ENCODE measurements at regions not wholly inside any gene's neighbourhood (a gene's known extent, or its start where the extent isn't known, plus 50 kb on each side); places are given as distances from the start of the nearest gene placed in this dataset.

DNA sequence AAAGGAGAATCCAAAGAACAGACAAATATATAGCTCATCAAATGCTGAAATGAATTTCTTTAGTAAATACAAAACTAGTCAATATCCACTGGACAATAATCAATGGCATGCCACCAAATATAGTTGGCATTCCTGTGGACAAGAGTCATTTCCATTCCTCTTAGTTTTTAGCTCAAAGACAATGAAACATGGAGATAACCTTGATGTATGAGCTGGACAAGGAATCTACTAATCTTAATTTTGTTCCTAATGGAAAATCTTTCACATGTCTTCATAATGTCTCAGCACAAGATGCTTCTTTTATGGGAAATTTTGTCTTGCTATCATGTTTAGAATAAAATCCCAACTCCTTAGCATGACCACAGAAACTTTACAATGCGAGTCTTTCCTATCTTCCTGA lies 87.8 kb downstream of the PFDN4 start:
- H3K4me3 ChIP-seq (replicated peaks; ENCODE audit: low read depth, low read length), result no peak overlapping the region
- DNase-seq (ENCODE audit: low read depth), result no peak
- TF ChIP-seq, protein P1, sequence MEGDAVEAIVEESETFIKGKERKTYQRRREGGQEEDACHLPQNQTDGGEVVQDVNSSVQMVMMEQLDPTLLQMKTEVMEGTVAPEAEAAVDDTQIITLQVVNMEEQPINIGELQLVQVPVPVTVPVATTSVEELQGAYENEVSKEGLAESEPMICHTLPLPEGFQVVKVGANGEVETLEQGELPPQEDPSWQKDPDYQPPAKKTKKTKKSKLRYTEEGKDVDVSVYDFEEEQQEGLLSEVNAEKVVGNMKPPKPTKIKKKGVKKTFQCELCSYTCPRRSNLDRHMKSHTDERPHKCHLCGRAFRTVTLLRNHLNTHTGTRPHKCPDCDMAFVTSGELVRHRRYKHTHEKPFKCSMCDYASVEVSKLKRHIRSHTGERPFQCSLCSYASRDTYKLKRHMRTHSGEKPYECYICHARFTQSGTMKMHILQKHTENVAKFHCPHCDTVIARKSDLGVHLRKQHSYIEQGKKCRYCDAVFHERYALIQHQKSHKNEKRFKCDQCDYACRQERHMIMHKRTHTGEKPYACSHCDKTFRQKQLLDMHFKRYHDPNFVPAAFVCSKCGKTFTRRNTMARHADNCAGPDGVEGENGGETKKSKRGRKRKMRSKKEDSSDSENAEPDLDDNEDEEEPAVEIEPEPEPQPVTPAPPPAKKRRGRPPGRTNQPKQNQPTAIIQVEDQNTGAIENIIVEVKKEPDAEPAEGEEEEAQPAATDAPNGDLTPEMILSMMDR (IDR thresholded peaks at IDR 0.05; ENCODE audit: low read length, missing control alignments), result no peak

DNA sequence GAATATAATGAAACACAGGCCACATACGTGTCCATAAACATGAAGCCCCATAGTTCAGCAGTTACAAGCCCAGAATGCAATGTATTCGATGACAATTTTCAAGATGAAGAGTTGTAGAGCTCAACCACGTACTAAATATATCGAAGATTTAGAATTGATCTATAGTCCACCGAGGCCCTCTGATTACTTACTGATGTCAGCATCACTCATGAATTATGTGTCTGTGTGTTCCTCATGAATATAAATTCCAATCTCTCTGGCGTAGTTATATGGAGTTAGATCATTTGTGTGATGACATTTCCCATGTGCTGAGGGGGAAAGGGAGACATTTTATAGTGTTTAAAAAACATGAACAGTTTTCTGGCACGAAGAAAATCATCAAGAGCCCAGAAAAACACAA lies 97.5 kb downstream of the PFDN4 start:
- TF ChIP-seq, protein P1 (IDR thresholded peaks at IDR 0.05; ENCODE audit: low read length, missing control alignments), result no peak

GRCh38 chr20:54306985-54307710 lies 99.3 kb downstream of the PFDN4 start:
- no peak overlapping the region for H3K4me3 ChIP-seq (replicated peaks; ENCODE audit: low read depth, low read length)
- DNase-seq (ENCODE audit: low read depth), result no peak
- TF ChIP-seq, protein P1 (IDR thresholded peaks at IDR 0.05; ENCODE audit: low read length, missing control alignments), result no peak

More for the DNA sequence above, 97.5 kb downstream of the PFDN4 start:
- DNase-seq (ENCODE audit: low read depth), result no peak
- no peak overlapping the region for H3K4me3 ChIP-seq (replicated peaks; ENCODE audit: low read depth, low read length)

DNA sequence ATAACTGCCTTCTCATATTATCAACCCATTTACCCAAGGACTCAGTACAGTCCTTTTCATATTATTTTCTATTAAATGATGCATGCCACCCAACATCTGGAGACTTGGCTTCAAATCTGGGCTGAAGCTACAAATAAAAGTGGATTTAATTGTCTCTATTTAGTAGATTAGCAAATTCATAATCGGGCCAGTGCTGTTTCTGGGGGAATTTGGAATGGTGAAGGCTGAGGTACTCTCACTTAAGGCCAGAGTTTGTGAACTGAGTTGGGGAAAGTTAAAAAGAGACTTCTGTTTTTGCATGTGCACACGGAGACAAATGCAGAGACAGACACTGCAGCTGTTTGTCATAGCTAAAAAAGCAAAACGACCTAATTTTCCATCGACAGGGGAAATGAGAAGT lies 100.9 kb downstream of the PFDN4 start:
- no peak for DNase-seq (ENCODE audit: low read depth)
- H3K4me3 ChIP-seq (replicated peaks; ENCODE audit: low read depth, low read length), result no peak overlapping the region
- TF ChIP-seq, protein P1 (IDR thresholded peaks at IDR 0.05; ENCODE audit: low read length, missing control alignments), result no peak

- TF ChIP-seq, protein P1 (IDR thresholded peaks at IDR 0.05; ENCODE audit: low read length, missing control alignments), result no peak
- no peak overlapping the region for H3K4me3 ChIP-seq (replicated peaks; ENCODE audit: low read depth, low read length)
- DNase-seq (ENCODE audit: low read depth), result no peak
These were observed 111.0 kb downstream of the PFDN4 start for GRCh38 chr20:54318892-54319291.

DNA sequence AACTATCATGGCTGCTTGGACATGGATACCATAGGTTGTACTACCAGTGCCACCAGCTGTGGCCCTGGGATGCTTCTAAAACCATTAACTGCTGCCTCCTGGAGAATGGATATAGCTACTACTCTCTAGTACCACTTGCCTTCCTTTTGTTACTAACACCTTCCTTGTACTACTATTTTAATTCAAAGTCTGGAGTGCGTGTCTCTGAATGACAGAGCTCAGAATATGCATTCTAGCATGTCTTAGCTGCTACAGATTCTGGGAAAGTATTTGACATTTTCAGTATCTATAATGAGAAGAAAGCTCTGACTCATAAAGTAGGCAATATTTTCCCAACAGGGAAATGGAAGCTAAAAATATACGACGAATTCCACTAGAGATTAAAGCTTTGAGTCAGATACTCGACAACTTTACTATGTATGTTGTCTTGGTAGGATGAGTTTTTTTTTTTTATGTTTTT lies 112.3 kb downstream of the PFDN4 start:
- H3K4me3 ChIP-seq (replicated peaks; ENCODE audit: low read depth, low read length), result no peak overlapping the region
- TF ChIP-seq, protein P1 (IDR thresholded peaks at IDR 0.05; ENCODE audit: low read length, missing control alignments), result no peak
- peak; percentile 33 for DNase-seq (ENCODE audit: low read depth)

All from fibroblast of pulmonary artery (primary cell).